ENCODE measurements at regions not wholly inside any gene's neighbourhood (a gene's known extent, or its start where the extent isn't known, plus 50 kb on each side); places are given as distances from the start of the nearest gene placed in this dataset.

GRCh38 chr6:92047152-92047850 is 1372.1 kb downstream of the EPHA7 start:
- no peak overlapping the region for H3K9ac ChIP-seq (ENCODE audit: control insufficient read depth, extremely low read depth, insufficient read depth, low read length)
- no peak overlapping the region for H3K4me2 ChIP-seq (ENCODE audit: control insufficient read depth, extremely low read depth, insufficient read depth, low read depth, low read length)
- no peaks in the 10 kb centered on the region for H3K4me1 ChIP-seq (ENCODE audit: control insufficient read depth, extremely low read depth, insufficient read depth, low read length)
- no peak overlapping the region for H3K4me3 ChIP-seq (ENCODE audit: control insufficient read depth in 2 of 3, extremely low read depth in 1 of 3, insufficient read depth in 2 of 3, low read depth in 1 of 3, low read length in 3 of 3)
- dilution Hi-C loops (cut with MboI; ENCODE audit: extremely low pct_ligation_motif_present, low sequenced_read_pairs): no loop called here
- H3K36me3 ChIP-seq (ENCODE audit: control insufficient read depth in 2 of 2, extremely low read depth in 1 of 2, insufficient read depth in 2 of 2, low read length in 2 of 2): no peaks in the 10 kb centered on the region
- DNase-seq (ENCODE audit: low read depth, low spot score): no peak
- no peaks in the 10 kb centered on the region for H4K20me1 ChIP-seq (ENCODE audit: control insufficient read depth, extremely low read depth, insufficient read depth, low read length)
- TF ChIP-seq, protein P1, sequence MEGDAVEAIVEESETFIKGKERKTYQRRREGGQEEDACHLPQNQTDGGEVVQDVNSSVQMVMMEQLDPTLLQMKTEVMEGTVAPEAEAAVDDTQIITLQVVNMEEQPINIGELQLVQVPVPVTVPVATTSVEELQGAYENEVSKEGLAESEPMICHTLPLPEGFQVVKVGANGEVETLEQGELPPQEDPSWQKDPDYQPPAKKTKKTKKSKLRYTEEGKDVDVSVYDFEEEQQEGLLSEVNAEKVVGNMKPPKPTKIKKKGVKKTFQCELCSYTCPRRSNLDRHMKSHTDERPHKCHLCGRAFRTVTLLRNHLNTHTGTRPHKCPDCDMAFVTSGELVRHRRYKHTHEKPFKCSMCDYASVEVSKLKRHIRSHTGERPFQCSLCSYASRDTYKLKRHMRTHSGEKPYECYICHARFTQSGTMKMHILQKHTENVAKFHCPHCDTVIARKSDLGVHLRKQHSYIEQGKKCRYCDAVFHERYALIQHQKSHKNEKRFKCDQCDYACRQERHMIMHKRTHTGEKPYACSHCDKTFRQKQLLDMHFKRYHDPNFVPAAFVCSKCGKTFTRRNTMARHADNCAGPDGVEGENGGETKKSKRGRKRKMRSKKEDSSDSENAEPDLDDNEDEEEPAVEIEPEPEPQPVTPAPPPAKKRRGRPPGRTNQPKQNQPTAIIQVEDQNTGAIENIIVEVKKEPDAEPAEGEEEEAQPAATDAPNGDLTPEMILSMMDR (optimal IDR thresholded peaks at IDR 0.05 in 1 of 3, IDR thresholded peaks at IDR 0.05 in 1 of 3, conservative IDR thresholded peaks at IDR 0.05 in 1 of 3; ENCODE audit: extremely low read depth in 1 of 3, insufficient read depth in 2 of 3, low read length in 3 of 3): no peak
- TF ChIP-seq EZH2 (IDR thresholded peaks at IDR 0.05; ENCODE audit: low read length): no peak
- H3K9me3 ChIP-seq (ENCODE audit: control insufficient read depth, low read depth, low read length): no peaks in the 10 kb centered on the region
- no peak for FAIRE-seq
- no peaks in the 10 kb centered on the region for H3K27me3 ChIP-seq (ENCODE audit: control insufficient read depth, extremely low read depth, insufficient read depth, low read length)
- H3K27ac ChIP-seq (ENCODE audit: control insufficient read depth, insufficient read depth, low read length): no peak overlapping the region
- H3K79me2 ChIP-seq (ENCODE audit: control insufficient read depth, insufficient read depth, low read length): no peaks in the 10 kb centered on the region
- no peaks in the 10 kb centered on the region for H3K9me1 ChIP-seq (ENCODE audit: control insufficient read depth, extremely low read depth, insufficient read depth, low read length)
- no peak overlapping the region for H2AFZ ChIP-seq (ENCODE audit: control insufficient read depth, low read length)

- H4K20me1 ChIP-seq (ENCODE audit: control insufficient read depth, extremely low read depth, insufficient read depth, low read length): no peaks in the 10 kb centered on the region
- H3K9ac ChIP-seq (ENCODE audit: control insufficient read depth, extremely low read depth, insufficient read depth, low read length): no peak overlapping the region
- H3K27me3 ChIP-seq (ENCODE audit: control insufficient read depth, extremely low read depth, insufficient read depth, low read length): no peaks in the 10 kb centered on the region
- no peak overlapping the region for H2AFZ ChIP-seq (ENCODE audit: control insufficient read depth, low read length)
- no peaks in the 10 kb centered on the region for H3K4me1 ChIP-seq (ENCODE audit: control insufficient read depth, extremely low read depth, insufficient read depth, low read length)
- FAIRE-seq (no peak), DNase-seq (ENCODE audit: low read depth, low spot score) (no peak)
- TF ChIP-seq EZH2 (IDR thresholded peaks at IDR 0.05; ENCODE audit: low read length): no peak
- TF ChIP-seq, protein P1 (optimal IDR thresholded peaks at IDR 0.05 in 1 of 3, IDR thresholded peaks at IDR 0.05 in 1 of 3, conservative IDR thresholded peaks at IDR 0.05 in 1 of 3; ENCODE audit: extremely low read depth in 1 of 3, insufficient read depth in 2 of 3, low read length in 3 of 3): no peak
- H3K27ac ChIP-seq (ENCODE audit: control insufficient read depth, insufficient read depth, low read length): no peak overlapping the region
- no peak overlapping the region for H3K4me3 ChIP-seq (ENCODE audit: control insufficient read depth in 2 of 3, extremely low read depth in 1 of 3, insufficient read depth in 2 of 3, low read depth in 1 of 3, low read length in 3 of 3)
- H3K9me3 ChIP-seq (ENCODE audit: control insufficient read depth, low read depth, low read length): no peaks in the 10 kb centered on the region
- no peaks in the 10 kb centered on the region for H3K9me1 ChIP-seq (ENCODE audit: control insufficient read depth, extremely low read depth, insufficient read depth, low read length)
- no peaks in the 10 kb centered on the region for H3K36me3 ChIP-seq (ENCODE audit: control insufficient read depth in 2 of 2, extremely low read depth in 1 of 2, insufficient read depth in 2 of 2, low read length in 2 of 2)
- H3K79me2 ChIP-seq (ENCODE audit: control insufficient read depth, insufficient read depth, low read length): no peaks in the 10 kb centered on the region
- dilution Hi-C loops (cut with MboI; ENCODE audit: extremely low pct_ligation_motif_present, low sequenced_read_pairs): no loop called here
- H3K4me2 ChIP-seq (ENCODE audit: control insufficient read depth, extremely low read depth, insufficient read depth, low read depth, low read length): no peak overlapping the region
These were observed 1375.0 kb downstream of the EPHA7 start for GRCh38 chr6:92044312-92044711.

All from keratinocyte (primary cell).